A549 (cell line): ENCODE measurements at regions not wholly inside any gene's neighbourhood (a gene's known extent, or its start where the extent isn't known, plus 50 kb on each side); places are given as distances from the start of the nearest gene placed in this dataset.

Source experiments
- ATAC-seq, 2 experiments: fragments of 200-7000 bp in 1 of 2; fragments of >200 bp in 1 of 2; cut with Nextera tagmentation in 1 of 2; cut with Tn5 transposase in 1 of 2; 3 replicates each; pipeline versions ENCODE4 v1.8.0 to v1.9.1; 2018 to 2020; ENCODE audit warnings: mild to moderate bottlenecking in 1 of 2, moderate library complexity in 1 of 2
- CTCF ChIA-PET: fragments of 300-600 bp; sonication (Branson Sonifier 250); formaldehyde crosslinking; extraction: SDS; loops from one replicate; lab custom pipeline; 2021; ENCODE audit warnings: antibody characterized with exemption, inconsistent platforms; lab: Yijun Ruan, JAX
- POLR2A ChIA-PET: fragments of 350-600 bp; formaldehyde crosslinking; extraction: SDS; loops from one replicate; lab custom pipeline; 2021; ENCODE audit warnings: antibody characterized with exemption, inconsistent platforms; lab: Yijun Ruan, JAX
- DNase-seq, 2 experiments: peaks; one replicate each; pipeline versions ENCODE4 v3.0.0 to v3.0.0-alpha.2; 2011 to 2016; ENCODE audit warnings: low read depth in 1 of 2, low spot score in 1 of 2
- FAIRE-seq: peaks from 2 replicates; lab custom pipeline; 2011; peaks lifted over from hg19 to GRCh38; lab: Jason Lieb, UNC
- H3K27ac ChIP-seq, 2 experiments: fragments of >200 bp; sonication (Bioruptor Twin); formaldehyde crosslinking; 3 replicates each; pipeline ENCODE4 v1.5.1; 2016 to 2017
- H3K4me1 ChIP-seq: fragments of >200 bp; sonication (Bioruptor Twin); formaldehyde crosslinking; 3 replicates; pipeline ENCODE4 v1.6.1; 2016
- H3K4me2 ChIP-seq: fragments of >200 bp; sonication (Bioruptor Twin); formaldehyde crosslinking; 3 replicates; pipeline ENCODE4 v1.6.1; 2016
- H3K4me3 ChIP-seq: fragments of >200 bp; sonication (Bioruptor Twin); formaldehyde crosslinking; 3 replicates; pipeline ENCODE4 v1.5.1; 2016
- H3K9me3 ChIP-seq: fragments of >200 bp; sonication (Bioruptor Twin); formaldehyde crosslinking; 3 replicates; pipeline ENCODE4 v1.6.1; 2016
- CBX2 ChIP-seq: fragments of 200-600 bp; sonication (generic); IDR thresholded peaks from 2 replicates; pipeline ENCODE4 v1.6.1; 2016; ENCODE audit warnings: low read depth, mild to moderate bottlenecking, borderline replicate concordance
- CHD2 ChIP-seq: fragments of 150-350 bp; IDR thresholded peaks from 2 replicates; pipeline ENCODE4 v1.6.1; 2014; ENCODE audit warnings: low read length; ENCODE audit not compliant: partially characterized antibody
- CHD4 ChIP-seq: fragments of 200-600 bp; sonication (generic); IDR thresholded peaks from 2 replicates; pipeline ENCODE4 v1.6.1; 2016; ENCODE audit warnings: antibody characterized with exemption, mild to moderate bottlenecking, borderline replicate concordance
- CTCF ChIP-seq: fragments of >200 bp; sonication (Bioruptor Twin); formaldehyde crosslinking; IDR thresholded peaks from 3 replicates; pipeline ENCODE4 v1.5.1; 2016
- EHMT2 ChIP-seq: fragments of 200-600 bp; sonication (generic); IDR thresholded peaks from 2 replicates; pipeline ENCODE4 v1.6.1; 2016; ENCODE audit warnings: antibody characterized with exemption, low read depth, mild to moderate bottlenecking, moderate library complexity
- FOSL2 ChIP-seq, 2 experiments: fragments of 450-650 bp in 1 of 2; fragments of >200 bp in 1 of 2; sonication (Bioruptor Twin) in 1 of 2; formaldehyde crosslinking; IDR thresholded peaks; 2 replicates each; pipeline versions ENCODE4 v1.5.0 to v1.6.1; 2016 to 2020; ENCODE audit warnings: mild to moderate bottlenecking in 1 of 2, moderate library complexity in 1 of 2
- HEYL ChIP-seq: fragments of 250-450 bp; sonication (Bioruptor Pico); IDR thresholded peaks from 2 replicates; pipeline ENCODE4 v1.8.0; 2021; ENCODE audit warnings: mild to moderate bottlenecking, moderate library complexity
- HOXB13 ChIP-seq: fragments of 250-450 bp; sonication (Bioruptor Pico); IDR thresholded peaks from 2 replicates; pipeline ENCODE4 v1.5.0; 2020; ENCODE audit warnings: low read depth, mild to moderate bottlenecking, moderate library complexity
- JUN ChIP-seq, 2 experiments: fragments of >200 bp; sonication (Bioruptor Twin); formaldehyde crosslinking; IDR thresholded peaks; 2 replicates in 1 of 2; 3 replicates in 1 of 2; pipeline ENCODE4 v1.6.1; 2016 to 2017
- JUNB ChIP-seq: fragments of >200 bp; sonication (Bioruptor Twin); formaldehyde crosslinking; IDR thresholded peaks from 2 replicates; pipeline ENCODE4 v1.6.1; 2016
- MAFK ChIP-seq: fragments of 450-650 bp; IDR thresholded peaks from 2 replicates; pipeline ENCODE4 v1.6.1; 2014; ENCODE audit not compliant: partially characterized antibody
- MAZ ChIP-seq: fragments of 150-350 bp; IDR thresholded peaks from 2 replicates; pipeline ENCODE4 v1.6.1; 2014; ENCODE audit warnings: antibody characterized with exemption, low read depth, low read length, borderline replicate concordance
- NFE2L2 ChIP-seq: fragments of 150-350 bp; conservative IDR thresholded peaks from 2 replicates; pipeline ENCODE4 v1.6.1; 2014; ENCODE audit warnings: low read length
- NPAS2 ChIP-seq: fragments of 250-450 bp; sonication (Bioruptor Pico); IDR thresholded peaks from 2 replicates; pipeline ENCODE4 v1.8.0; 2022; ENCODE audit warnings: mild to moderate bottlenecking, moderate library complexity, borderline replicate concordance
- PHF8 ChIP-seq: fragments of 200-600 bp; sonication (generic); IDR thresholded peaks from 2 replicates; pipeline ENCODE4 v1.6.1; 2016; ENCODE audit warnings: low read depth, mild to moderate bottlenecking, antibody characterized with exemption, moderate library complexity, borderline replicate concordance
- RAD21 ChIP-seq, 2 experiments: fragments of >200 bp in 1 of 2; sonication (Bioruptor Twin) in 1 of 2; formaldehyde crosslinking in 1 of 2; IDR thresholded peaks in 1 of 2; conservative IDR thresholded peaks in 1 of 2; 2 replicates in 1 of 2; 3 replicates in 1 of 2; pipeline ENCODE4 v1.6.1; 2012 to 2018; ENCODE audit warnings: inconsistent platforms in 1 of 2
- RARB ChIP-seq: fragments of 250-450 bp; sonication (Bioruptor Pico); IDR thresholded peaks from 2 replicates; pipeline ENCODE4 v1.8.0; 2021; ENCODE audit warnings: mild to moderate bottlenecking, moderate library complexity
- RFX5 ChIP-seq: fragments of 450-650 bp; IDR thresholded peaks from 2 replicates; pipeline ENCODE4 v1.7.1; 2014; ENCODE audit warnings: antibody characterized with exemption, mild to moderate bottlenecking, moderate library complexity
- ZFP36 ChIP-seq: fragments of 450-650 bp; IDR thresholded peaks from 2 replicates; pipeline ENCODE4 v1.6.1; 2014; ENCODE audit warnings: borderline replicate concordance; ENCODE audit not compliant: partially characterized antibody
- ZSCAN20 ChIP-seq: fragments of 250-450 bp; sonication (Bioruptor Pico); IDR thresholded peaks from 2 replicates; pipeline ENCODE4 v1.8.0; 2022; ENCODE audit warnings: mild to moderate bottlenecking, moderate library complexity
- WGBS: methylation state at CpG from one replicate; pipeline ENCODE4 v1.1.6; 2017; ENCODE audit errors: missing lambda C conversion rate; 5-methylcytosine and 5-hydroxymethylcytosine counted together
- TF ChIP-seq, protein P1 (sequence below): fragments of >200 bp; sonication (Bioruptor Twin); formaldehyde crosslinking; IDR thresholded peaks from 2 replicates; pipeline ENCODE4 v1.6.1; 2016
- TF ChIP-seq, protein P2 (sequence below): IDR thresholded peaks from 2 replicates; pipeline ENCODE4 v1.6.1; 2012
- TF ChIP-seq, protein P3 (sequence below): fragments of >200 bp; sonication (Bioruptor Twin); formaldehyde crosslinking; IDR thresholded peaks from 3 replicates; pipeline ENCODE4 v1.6.1; 2016

GRCh38 chr6:144879436-144879835, 594.3 kb downstream of the UTRN start:
- Histone ChIP-seq H3K4me1 (0 out of 3 replicates have a peak, but pooled peaks cover 8% of the 10 kb centered on the region), H3K27ac (no peak overlapping the region), H3K4me3 (no peak overlapping the region), H3K9me3 (no peaks in the 10 kb centered on the region), H3K4me2 (no peak overlapping the region)
- peak in 1 of 2 experiments; percentile 11 for DNase-seq
- TF ChIP-seq FOSL2 (IDR thresholded peaks at IDR 0.05) (no peak), FOSL2 (CRISPR knock-in tag; IDR thresholded peaks at IDR 0.05) (peak; percentile 42; the same call in 1 of the 2 replicates), EHMT2 (no peak), JUNB (no peak), CHD2 (no peak)
- FAIRE-seq: no peak
- no peak; a peak in 1 of 6 replicates for ATAC-seq
- 65% methylated on average over 3 of the region's 3 CpGs for WGBS
- ChIA-PET POLR2A (no interaction called here), CTCF (no interaction called here)

- ATAC-seq: no peak
- no peaks in the 10 kb centered on the region for H3K9me3 ChIP-seq
- TF ChIP-seq HOXB13 (CRISPR knock-in tag): no peak
- TF ChIP-seq MAFK: no peak
- no peak for TF ChIP-seq CBX2
- TF ChIP-seq PHF8: no peak
- TF ChIP-seq RAD21 (conservative IDR thresholded peaks at IDR 0.05 in 1 of 2, IDR thresholded peaks at IDR 0.05 in 1 of 2): no peak
- TF ChIP-seq ZSCAN20: no peak
- TF ChIP-seq ZFP36: no peak
- TF ChIP-seq, protein P1, sequence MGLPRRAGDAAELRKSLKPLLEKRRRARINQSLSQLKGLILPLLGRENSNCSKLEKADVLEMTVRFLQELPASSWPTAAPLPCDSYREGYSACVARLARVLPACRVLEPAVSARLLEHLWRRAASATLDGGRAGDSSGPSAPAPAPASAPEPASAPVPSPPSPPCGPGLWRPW: no peak
- no peak for TF ChIP-seq MAZ
- TF ChIP-seq RARB: no peak
- TF ChIP-seq, protein P2, sequence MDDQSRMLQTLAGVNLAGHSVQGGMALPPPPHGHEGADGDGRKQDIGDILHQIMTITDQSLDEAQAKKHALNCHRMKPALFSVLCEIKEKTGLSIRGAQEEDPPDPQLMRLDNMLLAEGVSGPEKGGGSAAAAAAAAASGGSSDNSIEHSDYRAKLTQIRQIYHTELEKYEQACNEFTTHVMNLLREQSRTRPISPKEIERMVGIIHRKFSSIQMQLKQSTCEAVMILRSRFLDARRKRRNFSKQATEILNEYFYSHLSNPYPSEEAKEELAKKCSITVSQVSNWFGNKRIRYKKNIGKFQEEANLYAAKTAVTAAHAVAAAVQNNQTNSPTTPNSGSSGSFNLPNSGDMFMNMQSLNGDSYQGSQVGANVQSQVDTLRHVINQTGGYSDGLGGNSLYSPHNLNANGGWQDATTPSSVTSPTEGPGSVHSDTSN: no peak
- no peak for TF ChIP-seq RFX5
- no peak for TF ChIP-seq NPAS2 (CRISPR knock-in tag)
- no peak for TF ChIP-seq CHD2
- no peak for TF ChIP-seq HEYL (CRISPR knock-in tag)
- no peak for FAIRE-seq
- H3K27ac ChIP-seq: no peak overlapping the region
- 0 out of 3 replicates have a peak, but pooled peaks cover 8% of the 10 kb centered on the region for H3K4me1 ChIP-seq
- ChIA-PET POLR2A (no interaction called here), CTCF (no interaction called here)
- DNase-seq: no peak
- no peak overlapping the region for H3K4me3 ChIP-seq
- WGBS: 69% methylated on average over 4 of the region's 4 CpGs
- no peak overlapping the region for H3K4me2 ChIP-seq
Observed at GRCh38 chr6:144882425-144882824, 597.3 kb downstream of the UTRN start.

- 42% methylated on average over 2 of the region's 2 CpGs for WGBS
- ATAC-seq (no peak), DNase-seq (no peak), FAIRE-seq (no peak)
- no peak overlapping the region for H3K4me2 ChIP-seq
- no peak overlapping the region for H3K27ac ChIP-seq
- POLR2A ChIA-PET: no interaction called here
- H3K4me3 ChIP-seq: no peak overlapping the region
- CTCF ChIA-PET: no interaction called here
- H3K9me3 ChIP-seq: no peaks in the 10 kb centered on the region
- TF ChIP-seq, protein P3, sequence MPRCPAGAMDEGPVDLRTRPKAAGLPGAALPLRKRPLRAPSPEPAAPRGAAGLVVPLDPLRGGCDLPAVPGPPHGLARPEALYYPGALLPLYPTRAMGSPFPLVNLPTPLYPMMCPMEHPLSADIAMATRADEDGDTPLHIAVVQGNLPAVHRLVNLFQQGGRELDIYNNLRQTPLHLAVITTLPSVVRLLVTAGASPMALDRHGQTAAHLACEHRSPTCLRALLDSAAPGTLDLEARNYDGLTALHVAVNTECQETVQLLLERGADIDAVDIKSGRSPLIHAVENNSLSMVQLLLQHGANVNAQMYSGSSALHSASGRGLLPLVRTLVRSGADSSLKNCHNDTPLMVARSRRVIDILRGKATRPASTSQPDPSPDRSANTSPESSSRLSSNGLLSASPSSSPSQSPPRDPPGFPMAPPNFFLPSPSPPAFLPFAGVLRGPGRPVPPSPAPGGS: no peak
- TF ChIP-seq, protein P1: no peak
- TF ChIP-seq EHMT2: no peak
- TF ChIP-seq JUN (IDR thresholded peaks at IDR 0.05): no peak
- TF ChIP-seq CTCF: no peak
- no peak for TF ChIP-seq NFE2L2
- TF ChIP-seq CHD4: no peak
- 0 out of 3 replicates have a peak, but pooled peaks cover 8% of the 10 kb centered on the region for H3K4me1 ChIP-seq
Observed at GRCh38 chr6:144883915-144884314, 598.8 kb downstream of the UTRN start.
